ENCODE measurements at regions not wholly inside any gene's neighbourhood (a gene's known extent, or its start where the extent isn't known, plus 50 kb on each side); places are given as distances from the start of the nearest gene placed in this dataset.
A peak's percentile ranks its signal among the peaks of the same experiment; 100 is the strongest.
"Not testable (repeated sequence)": the region's sequence is repeated elsewhere in the genome, so short reads cannot be mapped to it uniquely, and the experiment has no call there.

GRCh38 chr1:761791-762190 is 75.3 kb upstream of the OR4F16 start:
- DNase-seq; H3K27ac ChIP-seq; H3K4me1 ChIP-seq; H3K36me3 ChIP-seq; ATAC-seq; intact Hi-C loops (cut with DNase I); H3K9me3 ChIP-seq; H3K27me3 ChIP-seq (ENCODE audit: low read depth); H3K4me3 ChIP-seq: not testable (repeated sequence)

GRCh38 chr1:771449-771848 is 85.0 kb upstream of the OR4F16 start:
- H3K27me3 ChIP-seq (ENCODE audit: low read depth); H3K27ac ChIP-seq; H3K4me1 ChIP-seq; intact Hi-C loops (cut with DNase I); DNase-seq; H3K36me3 ChIP-seq; H3K9me3 ChIP-seq; ATAC-seq; H3K4me3 ChIP-seq: not testable (repeated sequence)

DNA sequence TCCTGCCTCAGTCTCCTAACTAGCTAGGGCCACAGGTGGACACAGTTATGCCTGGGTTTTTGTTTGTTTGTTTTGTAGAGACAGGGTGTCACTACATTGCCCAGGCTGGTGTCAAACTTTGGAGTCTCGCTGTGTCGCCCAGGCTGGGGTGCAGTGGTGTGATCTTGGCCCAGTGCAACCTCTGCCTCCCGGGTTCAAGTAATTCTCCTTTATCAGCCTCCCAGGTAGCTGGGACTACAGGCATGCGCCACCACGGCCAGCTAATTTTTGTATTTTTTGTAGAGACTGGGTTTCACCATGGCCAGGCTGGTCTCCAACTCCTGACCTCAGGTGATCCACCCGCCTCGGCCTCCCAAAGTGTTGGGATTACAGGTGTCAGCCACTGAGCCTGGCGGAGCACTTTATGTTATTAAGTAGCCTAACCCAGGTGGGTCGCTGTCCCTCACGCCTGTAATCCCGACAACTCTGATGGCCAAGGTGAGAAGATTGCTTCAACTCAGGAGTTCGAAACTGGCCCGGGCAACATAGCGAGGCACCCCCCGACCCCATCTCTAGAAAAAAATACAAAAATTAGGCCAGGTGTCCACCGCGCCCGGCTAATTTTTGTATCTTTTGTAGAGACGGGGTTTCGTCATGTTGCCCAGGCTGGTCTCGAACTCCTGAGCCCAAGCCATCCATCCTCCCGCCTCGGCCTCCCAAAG is 91.2 kb upstream of the OR4F16 start:
- H3K9me3 ChIP-seq; ATAC-seq; H3K27me3 ChIP-seq (ENCODE audit: low read depth); H3K36me3 ChIP-seq; intact Hi-C loops (cut with DNase I): not testable (repeated sequence)
- peak; percentile 47 for DNase-seq
- peak overlapping the region; percentile 76 for H3K4me3 ChIP-seq
- H3K27ac ChIP-seq, result peak overlapping the region; percentile 93
- H3K4me1 ChIP-seq, result peaks cover 13% of the 10 kb centered on the region

DNA sequence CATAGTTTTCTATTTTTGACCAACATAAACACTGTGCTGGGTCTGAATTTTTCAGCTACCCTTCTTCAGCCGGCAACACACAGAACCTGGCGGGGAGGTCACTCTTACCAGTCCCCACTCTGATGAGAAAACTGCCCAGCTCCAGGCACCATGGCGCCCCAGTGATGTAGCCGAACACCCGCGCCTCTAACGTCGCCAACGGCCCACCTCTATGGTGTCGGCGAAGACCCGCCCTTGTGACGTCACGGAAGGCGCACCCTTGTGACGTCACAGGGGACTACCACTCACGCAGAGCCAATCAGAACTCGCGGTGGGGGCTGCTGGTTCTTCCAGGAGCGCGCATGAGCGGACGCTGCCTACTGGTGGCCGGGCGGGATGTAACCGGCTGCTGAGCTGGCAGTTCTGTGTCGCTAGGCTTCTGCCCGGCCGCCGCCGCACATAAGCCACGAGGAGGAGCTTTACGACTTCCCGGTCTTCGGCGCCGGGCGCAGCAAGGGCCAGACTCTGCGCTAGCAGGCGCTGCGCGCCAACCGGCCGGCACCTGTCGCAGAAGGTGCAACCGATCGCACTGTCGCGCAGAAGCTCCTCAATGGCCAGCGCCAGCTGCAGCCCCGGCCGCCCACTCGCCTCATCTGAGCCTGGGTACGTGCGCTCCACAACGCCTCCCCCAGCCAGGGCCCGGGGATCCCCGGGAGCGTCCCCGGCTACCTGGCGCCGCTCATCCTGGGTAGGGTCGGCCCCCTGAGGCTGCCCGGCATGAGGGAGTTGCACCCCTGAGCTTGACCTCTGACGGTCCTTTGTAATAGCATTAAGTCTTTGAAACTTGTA is 92.2 kb upstream of the OR4F16 start:
- intact Hi-C loops (cut with DNase I); H3K27me3 ChIP-seq (ENCODE audit: low read depth); H3K36me3 ChIP-seq; H3K9me3 ChIP-seq: not testable (repeated sequence)
- Histone ChIP-seq H3K4me3 (peak overlapping the region; percentile 76), H3K27ac (peak overlapping the region; percentile 93), H3K4me1 (peaks cover 13% of the 10 kb centered on the region)
- peak; percentile 100 for ATAC-seq
- peak; percentile 100 for DNase-seq
- TF ChIP-seq, protein P1, sequence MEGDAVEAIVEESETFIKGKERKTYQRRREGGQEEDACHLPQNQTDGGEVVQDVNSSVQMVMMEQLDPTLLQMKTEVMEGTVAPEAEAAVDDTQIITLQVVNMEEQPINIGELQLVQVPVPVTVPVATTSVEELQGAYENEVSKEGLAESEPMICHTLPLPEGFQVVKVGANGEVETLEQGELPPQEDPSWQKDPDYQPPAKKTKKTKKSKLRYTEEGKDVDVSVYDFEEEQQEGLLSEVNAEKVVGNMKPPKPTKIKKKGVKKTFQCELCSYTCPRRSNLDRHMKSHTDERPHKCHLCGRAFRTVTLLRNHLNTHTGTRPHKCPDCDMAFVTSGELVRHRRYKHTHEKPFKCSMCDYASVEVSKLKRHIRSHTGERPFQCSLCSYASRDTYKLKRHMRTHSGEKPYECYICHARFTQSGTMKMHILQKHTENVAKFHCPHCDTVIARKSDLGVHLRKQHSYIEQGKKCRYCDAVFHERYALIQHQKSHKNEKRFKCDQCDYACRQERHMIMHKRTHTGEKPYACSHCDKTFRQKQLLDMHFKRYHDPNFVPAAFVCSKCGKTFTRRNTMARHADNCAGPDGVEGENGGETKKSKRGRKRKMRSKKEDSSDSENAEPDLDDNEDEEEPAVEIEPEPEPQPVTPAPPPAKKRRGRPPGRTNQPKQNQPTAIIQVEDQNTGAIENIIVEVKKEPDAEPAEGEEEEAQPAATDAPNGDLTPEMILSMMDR (IDR thresholded peaks at IDR 0.05), result peak; percentile 49

DNA sequence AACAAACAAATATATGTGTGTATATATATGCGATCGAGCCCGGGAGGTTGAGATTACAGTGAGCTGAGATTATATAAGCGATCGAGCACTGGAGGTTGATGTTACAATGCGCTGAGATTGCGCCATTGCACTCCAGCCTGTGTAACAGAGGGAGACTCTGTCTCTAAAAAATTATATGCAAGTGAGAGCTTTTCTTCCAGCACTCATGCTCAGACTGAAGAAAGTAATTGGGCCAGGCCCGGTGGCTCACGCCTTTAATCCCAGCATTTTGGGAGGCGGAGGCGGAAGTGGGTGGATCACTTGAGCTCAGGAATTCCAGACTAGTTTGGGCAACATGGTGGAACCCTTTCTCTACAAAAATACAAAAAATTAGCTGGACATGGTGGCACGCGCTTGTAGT is 93.2 kb upstream of the OR4F16 start:
- H3K27me3 ChIP-seq (ENCODE audit: low read depth); intact Hi-C loops (cut with DNase I); H3K27ac ChIP-seq; H3K9me3 ChIP-seq; H3K36me3 ChIP-seq; ATAC-seq: not testable (repeated sequence)
- peaks cover 13% of the 10 kb centered on the region for H3K4me1 ChIP-seq
- peak overlapping the region; percentile 76 for H3K4me3 ChIP-seq
- peak; percentile 57 for DNase-seq

DNA sequence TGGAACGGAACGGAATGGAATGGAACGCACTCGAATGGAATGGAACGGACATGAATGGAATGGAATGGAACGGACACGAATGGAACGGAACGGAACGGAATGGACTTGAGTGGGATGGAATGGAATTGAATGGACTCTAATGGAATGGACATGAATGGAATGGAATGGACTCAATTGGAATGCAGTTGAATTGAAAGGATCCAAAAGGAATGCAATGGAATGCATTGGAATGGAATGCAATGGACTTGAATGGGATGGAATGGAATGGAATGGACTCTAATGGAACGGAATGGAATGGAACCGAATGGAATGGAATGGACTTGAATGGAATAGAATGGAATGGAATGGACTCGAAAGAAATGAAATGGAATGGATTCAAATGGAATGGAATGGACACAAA is 102.4 kb upstream of the OR4F16 start:
- DNase-seq (no peak), ATAC-seq (no peak)
- intact Hi-C loops (cut with DNase I), result no loop called here
- Histone ChIP-seq H3K4me3 (no peak overlapping the region), H3K27ac (no peak overlapping the region), H3K27me3 (ENCODE audit: low read depth) (no peaks in the 10 kb centered on the region), H3K36me3 (no peaks in the 10 kb centered on the region), H3K4me1 (no peaks in the 10 kb centered on the region), H3K9me3 (no peaks in the 10 kb centered on the region)
- TF ChIP-seq, protein P1 (IDR thresholded peaks at IDR 0.05), result no peak

DNA sequence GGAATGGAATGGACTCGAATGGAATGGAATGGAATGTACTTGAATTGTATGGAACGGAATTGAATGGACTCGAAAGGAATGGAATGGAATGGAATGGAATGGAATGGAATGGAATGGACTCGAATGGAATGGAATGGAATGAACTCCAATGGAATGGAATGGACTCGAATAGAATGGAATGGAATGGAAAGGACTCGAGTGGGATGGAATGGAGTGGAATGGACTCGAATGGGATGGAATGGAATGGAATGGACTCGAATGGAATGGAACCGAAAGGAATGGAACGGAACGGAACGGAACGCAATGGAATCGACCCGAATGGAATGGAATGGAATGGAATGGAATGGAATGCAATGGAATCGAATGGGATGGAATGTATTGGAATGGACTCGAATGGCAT is 103.2 kb upstream of the OR4F16 start:
- H3K36me3 ChIP-seq; intact Hi-C loops (cut with DNase I); H3K27ac ChIP-seq; ATAC-seq; H3K4me3 ChIP-seq; H3K4me1 ChIP-seq; DNase-seq; H3K9me3 ChIP-seq; H3K27me3 ChIP-seq (ENCODE audit: low read depth): not testable (repeated sequence)

- H3K27ac ChIP-seq; H3K27me3 ChIP-seq (ENCODE audit: low read depth); ATAC-seq; H3K4me3 ChIP-seq; DNase-seq; H3K9me3 ChIP-seq; H3K36me3 ChIP-seq; H3K4me1 ChIP-seq; intact Hi-C loops (cut with DNase I): not testable (repeated sequence)
Measured at GRCh38 chr1:790388-790930, 104.0 kb upstream of the OR4F16 start.

DNA sequence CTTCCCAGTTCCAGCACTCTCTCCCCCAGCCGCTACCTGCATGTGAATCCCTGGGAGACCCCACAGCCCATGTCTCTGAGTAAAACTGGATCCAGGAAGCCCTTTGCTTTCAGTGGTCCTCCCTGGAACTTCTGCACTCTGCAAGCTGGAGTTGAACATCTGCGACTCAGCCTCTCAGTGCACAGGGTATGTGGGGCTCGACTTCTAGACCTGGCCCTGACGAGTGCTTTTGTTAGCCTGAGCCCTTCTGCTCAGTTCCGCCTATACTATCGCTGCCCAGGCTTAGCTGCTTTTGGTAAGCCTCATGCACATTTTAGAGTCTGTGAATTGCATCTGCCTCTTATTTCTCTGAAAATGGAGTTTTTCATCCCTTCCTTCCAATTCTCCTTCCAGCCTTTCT is 107.9 kb upstream of the OR4F16 start:
- H3K36me3 ChIP-seq; H3K4me1 ChIP-seq; H3K9me3 ChIP-seq; DNase-seq; H3K4me3 ChIP-seq; intact Hi-C loops (cut with DNase I); H3K27me3 ChIP-seq (ENCODE audit: low read depth): not testable (repeated sequence)
- H3K27ac ChIP-seq, result peak overlapping the region; percentile 36
- ATAC-seq, result peak in 1 of 2 donors; percentile 25

GRCh38 chr1:794918-795584 is 108.6 kb upstream of the OR4F16 start:
- H3K4me3 ChIP-seq; intact Hi-C loops (cut with DNase I); H3K27me3 ChIP-seq (ENCODE audit: low read depth); DNase-seq; H3K4me1 ChIP-seq; H3K36me3 ChIP-seq; H3K9me3 ChIP-seq: not testable (repeated sequence)
- peak overlapping the region; percentile 36 for H3K27ac ChIP-seq
- ATAC-seq, result peak in 1 of 2 donors; percentile 39

- DNase-seq; H3K36me3 ChIP-seq; H3K27me3 ChIP-seq (ENCODE audit: low read depth); H3K27ac ChIP-seq; H3K4me3 ChIP-seq; H3K9me3 ChIP-seq; H3K4me1 ChIP-seq; intact Hi-C loops (cut with DNase I): not testable (repeated sequence)
- ATAC-seq, result peak in 1 of 2 donors; percentile 22
Measured at GRCh38 chr1:797649-798048, 111.2 kb upstream of the OR4F16 start.

Data from lower lobe of right lung (tissue), 2 donors.